ENCODE measurements at regions not wholly inside any gene's neighbourhood (a gene's known extent, or its start where the extent isn't known, plus 50 kb on each side); places are given as distances from the start of the nearest gene placed in this dataset.

GRCh38 chr3:21073561-21073960 lies 677.4 kb downstream of the ZNF385D start:
- Histone ChIP-seq H3K27me3 (ENCODE audit: control insufficient read depth, insufficient read depth, low read length) (no peaks in the 10 kb centered on the region), H3K4me1 (ENCODE audit: control insufficient read depth in 2 of 3, insufficient read depth in 2 of 3, low read depth in 1 of 3, low read length in 3 of 3) (no peaks in the 10 kb centered on the region), H3K9ac (ENCODE audit: low read length in 3 of 3) (no peak overlapping the region), H3K9me3 (ENCODE audit: control insufficient read depth in 2 of 3, insufficient read depth in 1 of 3, low read length in 3 of 3) (no peaks in the 10 kb centered on the region), H3K36me3 (ENCODE audit: control insufficient read depth in 2 of 3, insufficient read depth in 3 of 3, low read length in 3 of 3) (no peaks in the 10 kb centered on the region), H3K4me3 (ENCODE audit: low read length in 3 of 3) (no peak overlapping the region), H3K27ac (ENCODE audit: low read depth in 2 of 2, low read length in 2 of 2) (no peak overlapping the region)
- FAIRE-seq (no peak), DNase-seq (no peak)
- TF ChIP-seq CTCF (IDR thresholded peaks at IDR 0.05; ENCODE audit: borderline replicate concordance, extremely low read depth, insufficient read depth): no peak
- intact Hi-C loops (cut with DNase I): no loop called here

GRCh38 chr3:21067031-21067813 lies 683.8 kb downstream of the ZNF385D start:
- TF ChIP-seq CTCF (IDR thresholded peaks at IDR 0.05; ENCODE audit: borderline replicate concordance, extremely low read depth, insufficient read depth): no peak
- H3K4me3 ChIP-seq (ENCODE audit: low read length in 3 of 3): no peak overlapping the region
- no peak overlapping the region for H3K27ac ChIP-seq (ENCODE audit: low read depth in 2 of 2, low read length in 2 of 2)
- no peaks in the 10 kb centered on the region for H3K27me3 ChIP-seq (ENCODE audit: control insufficient read depth, insufficient read depth, low read length)
- DNase-seq: peak in 2 of 5 donors; percentile 52 to 63
- no peak overlapping the region for H3K9ac ChIP-seq (ENCODE audit: low read length in 3 of 3)
- no peaks in the 10 kb centered on the region for H3K4me1 ChIP-seq (ENCODE audit: control insufficient read depth in 2 of 3, insufficient read depth in 2 of 3, low read depth in 1 of 3, low read length in 3 of 3)
- FAIRE-seq: no peak
- H3K36me3 ChIP-seq (ENCODE audit: control insufficient read depth in 2 of 3, insufficient read depth in 3 of 3, low read length in 3 of 3): no peaks in the 10 kb centered on the region
- intact Hi-C loops (cut with DNase I): no loop called here
- no peaks in the 10 kb centered on the region for H3K9me3 ChIP-seq (ENCODE audit: control insufficient read depth in 2 of 3, insufficient read depth in 1 of 3, low read length in 3 of 3)

GRCh38 chr3:21062831-21063294 lies 688.1 kb downstream of the ZNF385D start:
- no peak overlapping the region for H3K9ac ChIP-seq (ENCODE audit: low read length in 3 of 3)
- no peaks in the 10 kb centered on the region for H3K9me3 ChIP-seq (ENCODE audit: control insufficient read depth in 2 of 3, insufficient read depth in 1 of 3, low read length in 3 of 3)
- TF ChIP-seq CTCF (IDR thresholded peaks at IDR 0.05; ENCODE audit: borderline replicate concordance, extremely low read depth, insufficient read depth): no peak
- H3K27me3 ChIP-seq (ENCODE audit: control insufficient read depth, insufficient read depth, low read length): no peaks in the 10 kb centered on the region
- DNase-seq (peak in 3 of 5 donors; percentile 9 to 43 (median 12)), FAIRE-seq (no peak)
- intact Hi-C loops (cut with DNase I): no loop called here
- H3K36me3 ChIP-seq (ENCODE audit: control insufficient read depth in 2 of 3, insufficient read depth in 3 of 3, low read length in 3 of 3): no peaks in the 10 kb centered on the region
- no peak overlapping the region for H3K4me3 ChIP-seq (ENCODE audit: low read length in 3 of 3)
- H3K4me1 ChIP-seq (ENCODE audit: control insufficient read depth in 2 of 3, insufficient read depth in 2 of 3, low read depth in 1 of 3, low read length in 3 of 3): no peaks in the 10 kb centered on the region
- no peak overlapping the region for H3K27ac ChIP-seq (ENCODE audit: low read depth in 2 of 2, low read length in 2 of 2)
